HL-60 (cell line): ENCODE measurements at regions not wholly inside any gene's neighbourhood (a gene's known extent, or its start where the extent isn't known, plus 50 kb on each side); places are given as distances from the start of the nearest gene placed in this dataset.

Source experiments
- CTCF ChIP-seq: IDR thresholded peaks from one replicate; pipeline ENCODE4 v1.5.1; 2011; ENCODE audit warnings: low read length, control low read depth, inconsistent platforms; ENCODE audit not compliant: insufficient read depth
- GABPA ChIP-seq: IDR thresholded peaks from 2 replicates; pipeline ENCODE4 v1.6.1; 2012; ENCODE audit warnings: low read depth
- POLR2AphosphoS5 ChIP-seq: IDR thresholded peaks from 2 replicates; pipeline ENCODE4 v1.6.1; 2012; ENCODE audit warnings: low read depth
- REST ChIP-seq: IDR thresholded peaks from 2 replicates; pipeline ENCODE4 v1.6.1; 2012; ENCODE audit warnings: low read depth; ENCODE audit not compliant: insufficient replicate concordance
- SPI1 ChIP-seq: IDR thresholded peaks from 2 replicates; pipeline ENCODE4 v1.6.1; 2012; ENCODE audit warnings: low read depth, mild to moderate bottlenecking, borderline replicate concordance

GRCh38 chr12:53842686-53843085, 90.9 kb upstream of the CISTR start:
- TF ChIP-seq CTCF = no peak
- TF ChIP-seq REST = no peak
- TF ChIP-seq POLR2AphosphoS5 = no peak
- no peak for TF ChIP-seq GABPA
- TF ChIP-seq SPI1 = no peak
